HL-60 (cell line): ENCODE measurements at regions not wholly inside any gene's neighbourhood (a gene's known extent, or its start where the extent isn't known, plus 50 kb on each side); places are given as distances from the start of the nearest gene placed in this dataset.

Experiments used
- CTCF ChIP-seq: IDR thresholded peaks from one replicate; pipeline ENCODE4 v1.5.1; 2011; ENCODE audit warnings: low read length, control low read depth, inconsistent platforms; ENCODE audit not compliant: insufficient read depth
- GABPA ChIP-seq: IDR thresholded peaks from 2 replicates; pipeline ENCODE4 v1.6.1; 2012; ENCODE audit warnings: low read depth
- POLR2AphosphoS5 ChIP-seq: IDR thresholded peaks from 2 replicates; pipeline ENCODE4 v1.6.1; 2012; ENCODE audit warnings: low read depth
- SPI1 ChIP-seq: IDR thresholded peaks from 2 replicates; pipeline ENCODE4 v1.6.1; 2012; ENCODE audit warnings: low read depth, mild to moderate bottlenecking, borderline replicate concordance
- TF ChIP-seq, protein P1 (sequence below): IDR thresholded peaks from 2 replicates; pipeline ENCODE4 v1.6.1; 2012; ENCODE audit warnings: low read depth; ENCODE audit not compliant: insufficient replicate concordance

DNA sequence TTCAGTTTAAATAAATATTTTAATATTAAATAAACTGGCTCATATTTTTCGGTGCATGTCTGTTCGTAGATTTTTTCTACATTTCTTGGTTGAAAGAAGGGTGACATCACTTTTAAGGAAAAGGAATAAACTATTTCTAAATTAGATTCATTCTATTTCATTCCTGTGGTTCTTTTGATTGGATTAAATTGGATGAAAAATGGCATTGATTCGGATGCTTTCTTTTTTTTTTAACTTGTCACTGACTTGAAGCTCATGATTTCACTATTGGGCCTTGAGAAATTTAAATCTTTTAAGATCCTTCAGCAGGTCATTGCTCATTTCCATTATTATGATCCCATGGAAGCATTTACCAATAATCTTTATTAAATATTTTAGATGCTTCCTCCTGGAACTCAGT is 113.1 kb upstream of the RASSF8 start:
- no peak for TF ChIP-seq CTCF
- no peak for TF ChIP-seq GABPA
- no peak for TF ChIP-seq SPI1
- no peak for TF ChIP-seq POLR2AphosphoS5
- TF ChIP-seq, protein P1, sequence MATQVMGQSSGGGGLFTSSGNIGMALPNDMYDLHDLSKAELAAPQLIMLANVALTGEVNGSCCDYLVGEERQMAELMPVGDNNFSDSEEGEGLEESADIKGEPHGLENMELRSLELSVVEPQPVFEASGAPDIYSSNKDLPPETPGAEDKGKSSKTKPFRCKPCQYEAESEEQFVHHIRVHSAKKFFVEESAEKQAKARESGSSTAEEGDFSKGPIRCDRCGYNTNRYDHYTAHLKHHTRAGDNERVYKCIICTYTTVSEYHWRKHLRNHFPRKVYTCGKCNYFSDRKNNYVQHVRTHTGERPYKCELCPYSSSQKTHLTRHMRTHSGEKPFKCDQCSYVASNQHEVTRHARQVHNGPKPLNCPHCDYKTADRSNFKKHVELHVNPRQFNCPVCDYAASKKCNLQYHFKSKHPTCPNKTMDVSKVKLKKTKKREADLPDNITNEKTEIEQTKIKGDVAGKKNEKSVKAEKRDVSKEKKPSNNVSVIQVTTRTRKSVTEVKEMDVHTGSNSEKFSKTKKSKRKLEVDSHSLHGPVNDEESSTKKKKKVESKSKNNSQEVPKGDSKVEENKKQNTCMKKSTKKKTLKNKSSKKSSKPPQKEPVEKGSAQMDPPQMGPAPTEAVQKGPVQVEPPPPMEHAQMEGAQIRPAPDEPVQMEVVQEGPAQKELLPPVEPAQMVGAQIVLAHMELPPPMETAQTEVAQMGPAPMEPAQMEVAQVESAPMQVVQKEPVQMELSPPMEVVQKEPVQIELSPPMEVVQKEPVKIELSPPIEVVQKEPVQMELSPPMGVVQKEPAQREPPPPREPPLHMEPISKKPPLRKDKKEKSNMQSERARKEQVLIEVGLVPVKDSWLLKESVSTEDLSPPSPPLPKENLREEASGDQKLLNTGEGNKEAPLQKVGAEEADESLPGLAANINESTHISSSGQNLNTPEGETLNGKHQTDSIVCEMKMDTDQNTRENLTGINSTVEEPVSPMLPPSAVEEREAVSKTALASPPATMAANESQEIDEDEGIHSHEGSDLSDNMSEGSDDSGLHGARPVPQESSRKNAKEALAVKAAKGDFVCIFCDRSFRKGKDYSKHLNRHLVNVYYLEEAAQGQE: no peak
